ENCODE measurements at regions not wholly inside any gene's neighbourhood (a gene's known extent, or its start where the extent isn't known, plus 50 kb on each side); places are given as distances from the start of the nearest gene placed in this dataset.

DNA sequence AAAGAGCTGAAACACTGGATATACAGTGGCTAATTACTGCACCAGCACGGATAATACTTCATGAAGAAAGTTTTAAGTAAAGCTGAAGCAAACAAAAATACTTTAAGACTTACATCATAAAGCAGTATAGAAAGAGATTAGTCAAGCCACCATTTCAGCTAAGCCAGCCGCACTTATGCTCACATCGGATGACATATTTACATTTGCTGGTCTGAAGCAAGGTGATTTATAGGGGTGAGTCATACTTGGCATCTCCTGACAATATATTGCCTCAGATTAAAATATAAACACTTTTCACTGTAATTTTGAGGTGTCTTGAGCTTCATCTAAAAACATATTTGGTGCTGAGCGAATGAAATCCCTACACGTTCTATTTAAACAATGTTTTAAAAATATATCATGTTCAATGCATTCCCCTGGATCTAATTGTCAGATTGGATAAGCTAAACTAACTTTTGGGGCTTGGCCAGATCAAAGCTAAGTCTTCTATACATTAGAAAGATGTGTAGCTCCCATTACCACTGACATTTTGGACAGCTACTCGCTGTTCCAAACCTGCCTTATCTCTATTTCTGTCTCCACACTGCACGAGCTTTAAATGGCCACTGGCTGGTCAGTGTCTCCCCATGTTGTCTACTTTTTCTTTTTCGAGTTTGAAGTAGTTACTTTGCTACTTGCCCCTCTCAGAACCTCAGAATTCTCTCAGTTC, 103.2 kb downstream of the VCX2 start:
- intact Hi-C loops (cut with micrococcal nuclease; ENCODE audit: unreplicated experiment) = no loop called here
- Histone ChIP-seq H3K27me3 (replicated peaks; ENCODE audit: insufficient read depth, low read depth, low read length, poor library complexity) (no peaks in the 10 kb centered on the region), H3K4me3 (ENCODE audit: low read depth, low read length, poor library complexity, severe bottlenecking) (no peak overlapping the region), H3K9me3 (ENCODE audit: low read depth, low read length, poor library complexity, severe bottlenecking) (no peaks in the 10 kb centered on the region), H3K36me3 (ENCODE audit: insufficient read depth, low read length, poor library complexity, severe bottlenecking) (no peaks in the 10 kb centered on the region), H3K27ac (ENCODE audit: low read depth, low read length, poor library complexity, severe bottlenecking) (no peak overlapping the region), H3K4me1 (ENCODE audit: insufficient read depth, low read length, poor library complexity, severe bottlenecking) (no peaks in the 10 kb centered on the region)
- DNase-seq (ENCODE audit: low spot score) = peak; percentile 41
- no TSS peak for BruUV-seq (replicated peaks)
- TF ChIP-seq, protein P1, sequence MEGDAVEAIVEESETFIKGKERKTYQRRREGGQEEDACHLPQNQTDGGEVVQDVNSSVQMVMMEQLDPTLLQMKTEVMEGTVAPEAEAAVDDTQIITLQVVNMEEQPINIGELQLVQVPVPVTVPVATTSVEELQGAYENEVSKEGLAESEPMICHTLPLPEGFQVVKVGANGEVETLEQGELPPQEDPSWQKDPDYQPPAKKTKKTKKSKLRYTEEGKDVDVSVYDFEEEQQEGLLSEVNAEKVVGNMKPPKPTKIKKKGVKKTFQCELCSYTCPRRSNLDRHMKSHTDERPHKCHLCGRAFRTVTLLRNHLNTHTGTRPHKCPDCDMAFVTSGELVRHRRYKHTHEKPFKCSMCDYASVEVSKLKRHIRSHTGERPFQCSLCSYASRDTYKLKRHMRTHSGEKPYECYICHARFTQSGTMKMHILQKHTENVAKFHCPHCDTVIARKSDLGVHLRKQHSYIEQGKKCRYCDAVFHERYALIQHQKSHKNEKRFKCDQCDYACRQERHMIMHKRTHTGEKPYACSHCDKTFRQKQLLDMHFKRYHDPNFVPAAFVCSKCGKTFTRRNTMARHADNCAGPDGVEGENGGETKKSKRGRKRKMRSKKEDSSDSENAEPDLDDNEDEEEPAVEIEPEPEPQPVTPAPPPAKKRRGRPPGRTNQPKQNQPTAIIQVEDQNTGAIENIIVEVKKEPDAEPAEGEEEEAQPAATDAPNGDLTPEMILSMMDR (conservative IDR thresholded peaks at IDR 0.05; ENCODE audit: low read depth, low read length) = no peak
- TF ChIP-seq EZH2 (IDR thresholded peaks at IDR 0.05; ENCODE audit: borderline replicate concordance, low read depth, low read length, poor library complexity, severe bottlenecking) = no peak
- CTCF ChIA-PET = no interaction called here
- POLR2A ChIA-PET (ENCODE audit: low non-redundant PET) = no interaction called here

- no peaks in the 10 kb centered on the region for H3K9me3 ChIP-seq (ENCODE audit: low read depth, low read length, poor library complexity, severe bottlenecking)
- no peak overlapping the region for H3K4me3 ChIP-seq (ENCODE audit: low read depth, low read length, poor library complexity, severe bottlenecking)
- H3K36me3 ChIP-seq (ENCODE audit: insufficient read depth, low read length, poor library complexity, severe bottlenecking) = no peaks in the 10 kb centered on the region
- intact Hi-C loops (cut with micrococcal nuclease; ENCODE audit: unreplicated experiment) = no loop called here
- no peaks in the 10 kb centered on the region for H3K27me3 ChIP-seq (replicated peaks; ENCODE audit: insufficient read depth, low read depth, low read length, poor library complexity)
- no peak for TF ChIP-seq EZH2 (IDR thresholded peaks at IDR 0.05; ENCODE audit: borderline replicate concordance, low read depth, low read length, poor library complexity, severe bottlenecking)
- TF ChIP-seq, protein P1 (conservative IDR thresholded peaks at IDR 0.05; ENCODE audit: low read depth, low read length) = no peak
- no peaks in the 10 kb centered on the region for H3K4me1 ChIP-seq (ENCODE audit: insufficient read depth, low read length, poor library complexity, severe bottlenecking)
- ChIA-PET POLR2A (ENCODE audit: low non-redundant PET) (no interaction called here), CTCF (no interaction called here)
- BruUV-seq (replicated peaks) = no TSS peak
- H3K27ac ChIP-seq (ENCODE audit: low read depth, low read length, poor library complexity, severe bottlenecking) = no peak overlapping the region
- no peak for DNase-seq (ENCODE audit: low spot score)
Measured at GRCh38 chrX:8052909-8053308, 118.2 kb downstream of the VCX2 start.

GRCh38 chrX:8049827-8050226, 121.2 kb downstream of the VCX2 start:
- H3K4me3 ChIP-seq (ENCODE audit: low read depth, low read length, poor library complexity, severe bottlenecking) = no peak overlapping the region
- TF ChIP-seq, protein P1 (conservative IDR thresholded peaks at IDR 0.05; ENCODE audit: low read depth, low read length) = no peak
- TF ChIP-seq EZH2 (IDR thresholded peaks at IDR 0.05; ENCODE audit: borderline replicate concordance, low read depth, low read length, poor library complexity, severe bottlenecking) = no peak
- no TSS peak for BruUV-seq (replicated peaks)
- ChIA-PET CTCF (no interaction called here), POLR2A (ENCODE audit: low non-redundant PET) (no interaction called here)
- no peaks in the 10 kb centered on the region for H3K9me3 ChIP-seq (ENCODE audit: low read depth, low read length, poor library complexity, severe bottlenecking)
- no peaks in the 10 kb centered on the region for H3K4me1 ChIP-seq (ENCODE audit: insufficient read depth, low read length, poor library complexity, severe bottlenecking)
- intact Hi-C loops (cut with micrococcal nuclease; ENCODE audit: unreplicated experiment) = no loop called here
- no peak overlapping the region for H3K27ac ChIP-seq (ENCODE audit: low read depth, low read length, poor library complexity, severe bottlenecking)
- H3K36me3 ChIP-seq (ENCODE audit: insufficient read depth, low read length, poor library complexity, severe bottlenecking) = no peaks in the 10 kb centered on the region
- no peak for DNase-seq (ENCODE audit: low spot score)
- H3K27me3 ChIP-seq (replicated peaks; ENCODE audit: insufficient read depth, low read depth, low read length, poor library complexity) = no peaks in the 10 kb centered on the region
